Right atrium auricular region (tissue), 2 donors: ENCODE measurements at regions not wholly inside any gene's neighbourhood (a gene's known extent, or its start where the extent isn't known, plus 50 kb on each side); places are given as distances from the start of the nearest gene placed in this dataset.

Experiments
- DNase-seq: peaks from one replicate; pipeline ENCODE4 v3.0.0-alpha.2; 2019; ENCODE audit warnings: low spot score
- H3K27ac ChIP-seq, 2 donors: fragments of 200-600 bp; sonication (generic); 1 replicate in 1 of 2; 2 replicates in 1 of 2; pipeline ENCODE4 v1.5.1; 2016 to 2019
- H3K27me3 ChIP-seq, 2 donors: fragments of 200-600 bp; sonication (generic); one replicate each; pipeline versions ENCODE4 v1.5.1 to v1.6.0; 2017 to 2019
- H3K36me3 ChIP-seq: fragments of 200-600 bp; sonication (generic); one replicate; pipeline ENCODE4 v1.5.1; 2016
- H3K4me1 ChIP-seq, 2 donors: fragments of 200-600 bp; sonication (generic); one replicate each; pipeline versions ENCODE4 v1.5.1 to v1.6.0; 2017 to 2019
- H3K4me3 ChIP-seq, 2 donors: fragments of 200-600 bp; sonication (generic); 1 replicate in 1 of 2; 2 replicates in 1 of 2; pipeline ENCODE4 v1.5.1; 2017 to 2019; ENCODE audit warnings: mild to moderate bottlenecking in 1 of 2, moderate library complexity in 1 of 2
- H3K9me3 ChIP-seq, 2 donors: fragments of 200-600 bp; sonication (generic); one replicate each; pipeline ENCODE4 v1.5.1; 2019
- CTCF ChIP-seq, 2 donors: fragments of 200-600 bp; sonication (generic); IDR thresholded peaks; one replicate each; pipeline ENCODE4 v1.5.1; 2019; ENCODE audit warnings: antibody characterized with exemption in 2 of 2

DNA sequence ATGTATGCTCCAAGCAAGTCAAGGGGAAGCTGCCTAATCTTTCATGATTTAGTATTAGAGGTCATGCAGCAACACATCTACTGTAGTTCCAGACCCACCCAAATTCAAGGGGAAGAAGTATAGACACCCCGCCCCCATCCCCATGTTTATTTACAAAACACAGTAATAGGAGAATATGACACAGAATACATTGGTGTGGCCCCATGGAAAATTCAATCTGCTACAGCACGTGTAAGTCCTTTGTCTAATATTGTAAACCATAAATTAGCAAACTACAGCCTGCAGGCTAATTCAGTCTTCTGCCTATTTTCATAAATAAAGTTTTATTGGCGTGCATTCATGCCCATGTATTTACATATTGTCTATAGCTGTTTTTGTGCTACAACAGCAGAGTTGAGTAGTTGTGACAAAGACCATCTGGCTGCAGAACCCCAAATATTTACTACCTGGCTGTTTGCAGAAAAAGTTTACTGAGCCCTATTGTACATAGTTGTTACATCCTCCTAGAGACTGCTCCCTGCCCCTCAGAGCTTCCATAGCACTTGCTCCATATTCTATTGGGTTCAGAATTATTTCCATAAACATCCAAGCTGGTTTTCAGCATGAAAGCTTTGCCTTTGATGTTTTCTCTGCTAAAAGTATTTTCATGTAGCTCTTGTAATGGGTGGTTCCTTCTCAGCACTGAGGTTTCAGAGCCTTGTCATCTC is 326.8 kb upstream of the CPEB2 start:
- DNase-seq, result no peak
- no peaks in the 10 kb centered on the region for H3K4me1 ChIP-seq
- no peak overlapping the region for H3K27ac ChIP-seq
- no peak overlapping the region for H3K4me3 ChIP-seq
- no peaks in the 10 kb centered on the region for H3K36me3 ChIP-seq
- no peaks in the 10 kb centered on the region for H3K27me3 ChIP-seq
- no peak for TF ChIP-seq CTCF (IDR thresholded peaks at IDR 0.05)
- H3K9me3 ChIP-seq, result no peaks in the 10 kb centered on the region

DNA sequence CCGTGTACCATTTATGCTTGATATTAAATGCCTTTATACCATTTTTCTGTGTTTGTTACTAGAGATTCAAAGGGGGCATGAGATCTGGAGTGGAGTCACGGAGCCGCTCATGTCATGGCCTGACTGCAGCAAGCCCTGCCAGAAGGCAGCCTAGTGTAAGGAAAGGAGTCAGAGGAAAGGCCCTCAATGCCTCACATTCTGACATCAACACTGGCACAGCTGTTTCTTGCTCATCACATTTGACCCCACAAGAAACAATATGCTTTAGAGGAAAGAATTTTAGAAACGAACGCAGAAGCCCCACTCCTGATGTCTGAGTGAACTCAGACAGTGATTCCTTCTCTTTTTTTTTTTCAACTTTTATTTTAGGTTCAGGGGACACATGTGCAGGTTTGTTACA is 322.4 kb upstream of the CPEB2 start:
- H3K9me3 ChIP-seq, result no peaks in the 10 kb centered on the region
- no peak for DNase-seq
- no peak overlapping the region for H3K27ac ChIP-seq
- no peak for TF ChIP-seq CTCF (IDR thresholded peaks at IDR 0.05)
- H3K4me3 ChIP-seq, result no peak overlapping the region
- H3K36me3 ChIP-seq, result no peaks in the 10 kb centered on the region
- no peaks in the 10 kb centered on the region for H3K27me3 ChIP-seq
- no peaks in the 10 kb centered on the region for H3K4me1 ChIP-seq

GRCh38 chr4:14681330-14681729 is 321.0 kb upstream of the CPEB2 start:
- TF ChIP-seq CTCF (IDR thresholded peaks at IDR 0.05), result no peak
- no peaks in the 10 kb centered on the region for H3K36me3 ChIP-seq

GRCh38 chr4:14693728-14694127 is 308.6 kb upstream of the CPEB2 start:
- DNase-seq, result no peak
- Histone ChIP-seq H3K27me3 (no peaks in the 10 kb centered on the region), H3K36me3 (no peaks in the 10 kb centered on the region), H3K9me3 (no peaks in the 10 kb centered on the region), H3K4me3 (no peak overlapping the region), H3K27ac (no peak overlapping the region), H3K4me1 (no peaks in the 10 kb centered on the region)
- no peak for TF ChIP-seq CTCF (IDR thresholded peaks at IDR 0.05)

More at GRCh38 chr4:14681330-14681729, 321.0 kb upstream of the CPEB2 start:
- Histone ChIP-seq H3K27ac (no peak overlapping the region), H3K9me3 (no peaks in the 10 kb centered on the region), H3K4me1 (no peaks in the 10 kb centered on the region), H3K4me3 (no peak overlapping the region), H3K27me3 (no peaks in the 10 kb centered on the region)
- DNase-seq, result no peak

DNA sequence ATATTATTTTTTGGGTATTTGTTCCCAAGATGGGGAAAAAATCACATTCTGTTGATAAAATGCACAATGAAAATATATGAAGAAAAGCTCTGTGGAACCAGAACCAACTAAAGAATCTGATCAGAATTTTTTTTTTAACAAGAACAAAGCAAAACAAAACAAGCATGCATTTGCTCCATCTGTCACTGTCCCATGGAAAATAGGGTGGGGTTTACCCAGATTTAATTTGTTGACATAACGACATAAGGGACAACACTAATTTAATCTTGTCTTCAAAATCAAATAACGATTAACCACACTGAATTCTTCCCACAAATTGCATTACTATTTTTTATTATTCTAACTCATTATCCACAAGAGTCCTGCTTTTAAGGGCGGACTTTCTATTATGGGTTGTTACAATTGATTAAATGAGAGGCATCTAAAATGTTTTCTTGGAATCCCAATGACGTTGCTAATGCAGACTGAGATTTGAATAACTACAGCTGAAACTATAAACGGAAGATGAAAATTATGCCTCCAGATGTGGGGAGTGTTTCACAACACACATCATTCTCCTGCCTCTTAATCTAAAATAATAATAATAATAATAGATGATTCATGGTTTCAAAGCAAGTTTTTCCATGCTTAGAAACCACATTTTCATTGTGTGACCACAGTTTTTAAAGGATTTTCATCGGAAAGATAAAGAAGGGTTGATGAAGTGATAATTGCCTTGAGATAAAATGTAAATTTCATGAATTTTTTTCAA is 307.0 kb upstream of the CPEB2 start:
- DNase-seq, result no peak
- no peak overlapping the region for H3K4me3 ChIP-seq
- no peaks in the 10 kb centered on the region for H3K9me3 ChIP-seq
- H3K36me3 ChIP-seq, result no peaks in the 10 kb centered on the region
- no peak overlapping the region for H3K27ac ChIP-seq
- no peaks in the 10 kb centered on the region for H3K27me3 ChIP-seq
- TF ChIP-seq CTCF (IDR thresholded peaks at IDR 0.05), result no peak
- H3K4me1 ChIP-seq, result no peaks in the 10 kb centered on the region
